GM12891 (cell line): ENCODE measurements at regions not wholly inside any gene's neighbourhood (a gene's known extent, or its start where the extent isn't known, plus 50 kb on each side); places are given as distances from the start of the nearest gene placed in this dataset.

ENCODE experiments used
- POLR2A ChIP-seq: IDR thresholded peaks from 2 replicates; pipeline ENCODE4 v1.6.1; 2011; ENCODE audit warnings: low read depth, low read length, control low read depth
- POLR2AphosphoS5 ChIP-seq: IDR thresholded peaks from 2 replicates; pipeline ENCODE4 v1.6.1; 2011; ENCODE audit warnings: low read depth, low read length, control low read depth

GRCh38 chr3:163745204-163745603 lies 1333.1 kb downstream of the SI start:
- no peak for TF ChIP-seq POLR2A
- TF ChIP-seq POLR2AphosphoS5 = no peak
